H1 (cell line): ENCODE measurements at regions not wholly inside any gene's neighbourhood (a gene's known extent, or its start where the extent isn't known, plus 50 kb on each side); places are given as distances from the start of the nearest gene placed in this dataset.

Experiments used
- CEBPB ChIP-seq: IDR thresholded peaks from 2 replicates; pipeline ENCODE4 v1.6.1; 2012; ENCODE audit warnings: low read depth, low read length
- EZH2 ChIP-seq: fragments of 200-600 bp; sonication (generic); IDR thresholded peaks from 2 replicates; pipeline ENCODE4 v1.7.1; 2012; ENCODE audit warnings: low read depth, mild to moderate bottlenecking, moderate library complexity, low read length, inconsistent platforms; ENCODE audit not compliant: severe bottlenecking
- GTF2F1 ChIP-seq: IDR thresholded peaks from 2 replicates; pipeline ENCODE4 v1.6.1; 2012; ENCODE audit warnings: low read depth, low read length, improper control_type of control experiment, borderline replicate concordance
- POLR2A ChIP-seq, 2 experiments: IDR thresholded peaks; 1 replicate in 1 of 2; 2 replicates in 1 of 2; pipeline ENCODE4 v1.6.1; 2011; ENCODE audit warnings: low read depth in 2 of 2, low read length in 2 of 2, mild to moderate bottlenecking in 2 of 2; ENCODE audit errors: control extremely low read depth in 1 of 2
- POLR2AphosphoS5 ChIP-seq: IDR thresholded peaks from 2 replicates; pipeline ENCODE4 v1.6.1; 2011; ENCODE audit warnings: low read depth, low read length
- SIN3A ChIP-seq, 2 experiments: IDR thresholded peaks in 1 of 2; conservative IDR thresholded peaks in 1 of 2; 2 replicates each; pipeline ENCODE4 v1.6.1; 2011 to 2012; ENCODE audit warnings: low read length in 2 of 2, improper control_type of control experiment in 1 of 2, low read depth in 1 of 2, mild to moderate bottlenecking in 1 of 2
- SP1 ChIP-seq: IDR thresholded peaks from 2 replicates; pipeline ENCODE4 v1.6.1; 2011; ENCODE audit warnings: low read depth, low read length
- SP2 ChIP-seq: IDR thresholded peaks from 2 replicates; pipeline ENCODE4 v1.6.1; 2012; ENCODE audit warnings: mild to moderate bottlenecking, low read length, inconsistent platforms
- ZNF274 ChIP-seq: IDR thresholded peaks from 2 replicates; pipeline ENCODE4 v1.7.0; 2012; ENCODE audit warnings: low read length, borderline replicate concordance; ENCODE audit errors: extremely low read depth
- TF ChIP-seq, protein P1 (sequence below): IDR thresholded peaks from 2 replicates; pipeline ENCODE4 v1.6.1; 2011; ENCODE audit warnings: low read length, improper control_type of control experiment

DNA sequence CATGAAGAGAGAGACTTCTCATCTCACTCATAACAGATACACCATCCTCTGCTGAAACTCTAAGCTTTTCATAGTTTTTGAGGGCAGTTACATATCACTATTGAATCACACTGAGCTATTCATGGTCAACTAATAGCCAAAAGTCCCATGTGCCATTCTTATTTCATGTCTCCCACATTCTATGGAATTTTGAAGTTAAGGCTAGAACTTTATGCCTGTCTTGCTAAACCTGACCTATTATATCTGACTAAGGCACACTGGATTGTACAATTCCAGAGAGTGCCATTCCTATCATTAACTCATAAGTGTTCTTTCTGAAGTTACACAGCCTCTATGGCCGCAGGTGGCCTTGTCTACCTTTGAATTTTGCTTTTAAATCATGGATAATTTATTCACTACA, 254.3 kb downstream of the PTPRC start:
- TF ChIP-seq CEBPB (no peak), SP2 (no peak), GTF2F1 (no peak), EZH2 (no peak), SP1 (no peak), SIN3A (conservative IDR thresholded peaks at IDR 0.05 in 1 of 2, IDR thresholded peaks at IDR 0.05 in 1 of 2; ENCODE audit: low read depth in 1 of 2, low read length in 2 of 2) (no peak), POLR2A (IDR thresholded peaks at IDR 0.05; ENCODE audit: control extremely low read depth in 1 of 2, low read depth in 2 of 2, low read length in 2 of 2) (no peak), POLR2AphosphoS5 (no peak), ZNF274 (no peak)
- TF ChIP-seq, protein P1, sequence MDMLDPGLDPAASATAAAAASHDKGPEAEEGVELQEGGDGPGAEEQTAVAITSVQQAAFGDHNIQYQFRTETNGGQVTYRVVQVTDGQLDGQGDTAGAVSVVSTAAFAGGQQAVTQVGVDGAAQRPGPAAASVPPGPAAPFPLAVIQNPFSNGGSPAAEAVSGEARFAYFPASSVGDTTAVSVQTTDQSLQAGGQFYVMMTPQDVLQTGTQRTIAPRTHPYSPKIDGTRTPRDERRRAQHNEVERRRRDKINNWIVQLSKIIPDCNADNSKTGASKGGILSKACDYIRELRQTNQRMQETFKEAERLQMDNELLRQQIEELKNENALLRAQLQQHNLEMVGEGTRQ: no peak
